Panc1 (cell line): ENCODE measurements at regions not wholly inside any gene's neighbourhood (a gene's known extent, or its start where the extent isn't known, plus 50 kb on each side); places are given as distances from the start of the nearest gene placed in this dataset.

ENCODE experiments used
- ATAC-seq: fragments of 200-7000 bp; cut with Tn5 transposase; 2 replicates; pipeline ENCODE4 v1.9.1; 2020; ENCODE audit warnings: mild to moderate bottlenecking, moderate library complexity
- BruUV-seq: library from RNA; stranded (reverse); fragments of 400-500 nt; replicated peaks from 2 replicates; lab custom pipeline; 2021; lab: Mats Ljungman, UMichigan
- CTCF ChIA-PET: fragments of 300-600 bp; sonication (Branson Sonifier 250); formaldehyde crosslinking; loops from one replicate; lab custom pipeline; 2022; ENCODE audit warnings: antibody characterized with exemption; lab: Charles Lee
- POLR2A ChIA-PET: fragments of 300-600 bp; sonication (Branson Sonifier 250); formaldehyde crosslinking; loops from one replicate; lab custom pipeline; 2022; ENCODE audit warnings: antibody characterized with exemption; lab: Charles Lee
- DNase-seq: peaks from one replicate; pipeline ENCODE4 v3.0.0-alpha.2; 2010; ENCODE audit warnings: low read depth, low spot score
- H3K27ac ChIP-seq: 2 replicates; pipeline ENCODE4 v1.5.1; 2011; ENCODE audit warnings: mild to moderate bottlenecking, low read length, inconsistent platforms
- H3K27me3 ChIP-seq: fragments of 200-500 bp; sonication (Bioruptor generic); 2 replicates; pipeline ENCODE4 v1.6.0; 2014; ENCODE audit warnings: low read length, inconsistent platforms; ENCODE audit not compliant: control insufficient read depth, insufficient read depth
- H3K36me3 ChIP-seq: fragments of 200-500 bp; sonication (Bioruptor generic); 2 replicates; pipeline ENCODE4 v1.5.1; 2014; ENCODE audit warnings: inconsistent platforms, mild to moderate bottlenecking, low read length, moderate library complexity; ENCODE audit not compliant: control insufficient read depth, insufficient read depth
- H3K4me1 ChIP-seq: 2 replicates; pipeline ENCODE4 v1.5.1; 2011; ENCODE audit warnings: inconsistent platforms, mild to moderate bottlenecking, low read length, moderate library complexity; ENCODE audit not compliant: control insufficient read depth, insufficient read depth
- H3K4me3 ChIP-seq, 2 experiments: 2 replicates each; pipeline ENCODE4 v1.5.1; 2011 to 2012; ENCODE audit warnings: low read depth in 2 of 2, low read length in 2 of 2, mild to moderate bottlenecking in 2 of 2, inconsistent platforms in 1 of 2, moderate library complexity in 1 of 2
- H3K9me3 ChIP-seq: fragments of 200-500 bp; sonication (Bioruptor generic); 2 replicates; pipeline ENCODE4 v1.5.1; 2014; ENCODE audit warnings: low read depth, mild to moderate bottlenecking, inconsistent platforms, low read length, moderate library complexity; ENCODE audit not compliant: control insufficient read depth, insufficient read depth
- CTCF ChIP-seq: fragments of 450-650 bp; IDR thresholded peaks from 2 replicates; pipeline ENCODE4 v1.5.1; 2017; ENCODE audit warnings: mild to moderate bottlenecking
- POLR2AphosphoS5 ChIP-seq: IDR thresholded peaks from 2 replicates; pipeline ENCODE4 v1.6.1; 2012; ENCODE audit warnings: mild to moderate bottlenecking, low read depth, low read length, moderate library complexity
- SIN3A ChIP-seq: IDR thresholded peaks from 2 replicates; pipeline ENCODE4 v1.6.1; 2012; ENCODE audit warnings: low read depth, mild to moderate bottlenecking, low read length, moderate library complexity, borderline replicate concordance; ENCODE audit not compliant: insufficient read depth
- TCF7L2 ChIP-seq: IDR thresholded peaks from 2 replicates; pipeline ENCODE4 v1.6.1; 2011; ENCODE audit warnings: mild to moderate bottlenecking, low read depth, low read length, inconsistent platforms
- in situ Hi-C: cut with HindIII; loops from 2 replicates; pipeline ENCODE4 v1.10.0; 2016; ENCODE audit warnings: low sequenced_read_pairs, low pct_unique_long_range_greater_than_20kb
- intact Hi-C: fragments of 100-400 bp; cut with micrococcal nuclease; formaldehyde crosslinking; loops from one replicate; pipeline ENCODE4 v1.10.0; 2022; ENCODE audit not compliant: unreplicated experiment
- TF ChIP-seq, protein P1 (sequence below), 2 experiments: IDR thresholded peaks; 2 replicates each; pipeline ENCODE4 v1.6.1; 2011 to 2012; ENCODE audit warnings: low read depth in 2 of 2, control low read depth in 1 of 2, low read length in 1 of 2, mild to moderate bottlenecking in 1 of 2, moderate library complexity in 1 of 2; ENCODE audit not compliant: insufficient read depth in 1 of 2

GRCh38 chr11:33500332-33500731 lies 200.3 kb downstream of the C11orf91 start:
- in situ Hi-C loops (no loop called here), intact Hi-C loops (no loop called here)
- H3K36me3 ChIP-seq, result no peaks in the 10 kb centered on the region
- DNase-seq (no peak), ATAC-seq (no peak)
- BruUV-seq, result no TSS peak
- no peak overlapping the region for H3K4me3 ChIP-seq
- H3K9me3 ChIP-seq, result no peaks in the 10 kb centered on the region
- H3K27me3 ChIP-seq, result no peaks in the 10 kb centered on the region
- ChIA-PET CTCF (no interaction called here), POLR2A (no interaction called here)
- TF ChIP-seq CTCF (no peak), POLR2AphosphoS5 (no peak), TCF7L2 (no peak), SIN3A (no peak)
- TF ChIP-seq, protein P1, sequence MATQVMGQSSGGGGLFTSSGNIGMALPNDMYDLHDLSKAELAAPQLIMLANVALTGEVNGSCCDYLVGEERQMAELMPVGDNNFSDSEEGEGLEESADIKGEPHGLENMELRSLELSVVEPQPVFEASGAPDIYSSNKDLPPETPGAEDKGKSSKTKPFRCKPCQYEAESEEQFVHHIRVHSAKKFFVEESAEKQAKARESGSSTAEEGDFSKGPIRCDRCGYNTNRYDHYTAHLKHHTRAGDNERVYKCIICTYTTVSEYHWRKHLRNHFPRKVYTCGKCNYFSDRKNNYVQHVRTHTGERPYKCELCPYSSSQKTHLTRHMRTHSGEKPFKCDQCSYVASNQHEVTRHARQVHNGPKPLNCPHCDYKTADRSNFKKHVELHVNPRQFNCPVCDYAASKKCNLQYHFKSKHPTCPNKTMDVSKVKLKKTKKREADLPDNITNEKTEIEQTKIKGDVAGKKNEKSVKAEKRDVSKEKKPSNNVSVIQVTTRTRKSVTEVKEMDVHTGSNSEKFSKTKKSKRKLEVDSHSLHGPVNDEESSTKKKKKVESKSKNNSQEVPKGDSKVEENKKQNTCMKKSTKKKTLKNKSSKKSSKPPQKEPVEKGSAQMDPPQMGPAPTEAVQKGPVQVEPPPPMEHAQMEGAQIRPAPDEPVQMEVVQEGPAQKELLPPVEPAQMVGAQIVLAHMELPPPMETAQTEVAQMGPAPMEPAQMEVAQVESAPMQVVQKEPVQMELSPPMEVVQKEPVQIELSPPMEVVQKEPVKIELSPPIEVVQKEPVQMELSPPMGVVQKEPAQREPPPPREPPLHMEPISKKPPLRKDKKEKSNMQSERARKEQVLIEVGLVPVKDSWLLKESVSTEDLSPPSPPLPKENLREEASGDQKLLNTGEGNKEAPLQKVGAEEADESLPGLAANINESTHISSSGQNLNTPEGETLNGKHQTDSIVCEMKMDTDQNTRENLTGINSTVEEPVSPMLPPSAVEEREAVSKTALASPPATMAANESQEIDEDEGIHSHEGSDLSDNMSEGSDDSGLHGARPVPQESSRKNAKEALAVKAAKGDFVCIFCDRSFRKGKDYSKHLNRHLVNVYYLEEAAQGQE (IDR thresholded peaks at IDR 0.05; ENCODE audit: insufficient read depth in 1 of 2, low read depth in 2 of 2, low read length in 1 of 2), result no peak
- no peak overlapping the region for H3K27ac ChIP-seq
- no peaks in the 10 kb centered on the region for H3K4me1 ChIP-seq

GRCh38 chr11:33492596-33492995 lies 208.0 kb downstream of the C11orf91 start:
- Histone ChIP-seq H3K27me3 (no peaks in the 10 kb centered on the region), H3K36me3 (no peaks in the 10 kb centered on the region), H3K27ac (no peak overlapping the region), H3K9me3 (no peaks in the 10 kb centered on the region), H3K4me3 (no peak overlapping the region), H3K4me1 (no peaks in the 10 kb centered on the region)
- in situ Hi-C loops, result no loop called here
- no TSS peak for BruUV-seq
- DNase-seq (no peak), ATAC-seq (no peak)
- TF ChIP-seq CTCF, result no peak
- TF ChIP-seq SIN3A, result no peak
- CTCF ChIA-PET, result no interaction called here
- POLR2A ChIA-PET, result no interaction called here
- intact Hi-C loops, result no loop called here
